Stomach (tissue), 4 donors: ENCODE measurements at regions not wholly inside any gene's neighbourhood (a gene's known extent, or its start where the extent isn't known, plus 50 kb on each side); places are given as distances from the start of the nearest gene placed in this dataset.

Source experiments
- CTCF ChIP-seq, 7 experiments: fragments of 450-650 bp in 4 of 7; fragments of 200-600 bp in 3 of 7; sonication (generic) in 3 of 7; IDR thresholded peaks; one replicate each; pipeline ENCODE4 v1.5.1; 2016 to 2019; ENCODE audit warnings: antibody characterized with exemption in 7 of 7, control low read depth in 2 of 7, mild to moderate bottlenecking in 1 of 7
- POLR2A ChIP-seq, 4 donors: fragments of 450-650 bp; IDR thresholded peaks; one replicate each; pipeline ENCODE4 v1.6.1; 2016; ENCODE audit warnings: antibody characterized with exemption in 4 of 4, control low read depth in 2 of 4, mild to moderate bottlenecking in 1 of 4, moderate library complexity in 1 of 4

- TF ChIP-seq POLR2A (IDR thresholded peaks at IDR 0.05): no peak
- TF ChIP-seq CTCF (IDR thresholded peaks at IDR 0.05): no peak
Measured at GRCh38 chr16:87096746-87097333, 220.4 kb downstream of the C16orf95 start.
